GM12864 (cell line): ENCODE measurements at regions not wholly inside any gene's neighbourhood (a gene's known extent, or its start where the extent isn't known, plus 50 kb on each side); places are given as distances from the start of the nearest gene placed in this dataset.

Experiments used
- DNase-seq: peaks from one replicate; pipeline ENCODE4 v3.0.0-alpha.2; 2011; ENCODE audit warnings: low read depth
- H3K4me3 ChIP-seq: 2 replicates; pipeline ENCODE4 v1.5.1; 2011; ENCODE audit warnings: mild to moderate bottlenecking, low read depth, low read length, control low read depth
- TF ChIP-seq, protein P1 (sequence below): IDR thresholded peaks from 2 replicates; pipeline ENCODE4 v1.5.1; 2011; ENCODE audit warnings: low read depth, mild to moderate bottlenecking, moderate library complexity, low read length, control low read depth, inconsistent platforms; ENCODE audit errors: missing control alignments

DNA sequence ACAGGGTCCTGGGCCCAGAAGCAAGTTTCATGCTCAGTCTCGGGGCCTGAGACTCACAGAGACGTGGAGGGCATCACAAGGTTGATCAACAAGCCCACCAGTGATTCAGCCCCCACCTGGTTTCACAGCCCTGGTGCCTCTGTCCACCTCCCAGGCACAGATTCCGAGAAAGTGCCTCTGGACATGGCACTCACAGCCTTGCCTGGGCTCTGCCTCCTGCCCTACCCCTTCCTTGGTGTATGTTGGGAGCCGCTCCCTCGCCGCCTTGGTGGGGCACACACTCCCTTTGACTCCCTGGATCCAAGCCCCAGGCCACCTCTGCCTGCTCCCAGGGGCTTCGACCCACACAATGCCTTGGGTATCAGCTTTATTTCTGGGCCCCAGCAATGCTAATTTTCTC, 200.8 kb upstream of the PPP2R2D start:
- H3K4me3 ChIP-seq = no peak overlapping the region
- no peak for DNase-seq
- TF ChIP-seq, protein P1, sequence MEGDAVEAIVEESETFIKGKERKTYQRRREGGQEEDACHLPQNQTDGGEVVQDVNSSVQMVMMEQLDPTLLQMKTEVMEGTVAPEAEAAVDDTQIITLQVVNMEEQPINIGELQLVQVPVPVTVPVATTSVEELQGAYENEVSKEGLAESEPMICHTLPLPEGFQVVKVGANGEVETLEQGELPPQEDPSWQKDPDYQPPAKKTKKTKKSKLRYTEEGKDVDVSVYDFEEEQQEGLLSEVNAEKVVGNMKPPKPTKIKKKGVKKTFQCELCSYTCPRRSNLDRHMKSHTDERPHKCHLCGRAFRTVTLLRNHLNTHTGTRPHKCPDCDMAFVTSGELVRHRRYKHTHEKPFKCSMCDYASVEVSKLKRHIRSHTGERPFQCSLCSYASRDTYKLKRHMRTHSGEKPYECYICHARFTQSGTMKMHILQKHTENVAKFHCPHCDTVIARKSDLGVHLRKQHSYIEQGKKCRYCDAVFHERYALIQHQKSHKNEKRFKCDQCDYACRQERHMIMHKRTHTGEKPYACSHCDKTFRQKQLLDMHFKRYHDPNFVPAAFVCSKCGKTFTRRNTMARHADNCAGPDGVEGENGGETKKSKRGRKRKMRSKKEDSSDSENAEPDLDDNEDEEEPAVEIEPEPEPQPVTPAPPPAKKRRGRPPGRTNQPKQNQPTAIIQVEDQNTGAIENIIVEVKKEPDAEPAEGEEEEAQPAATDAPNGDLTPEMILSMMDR = no peak

DNA sequence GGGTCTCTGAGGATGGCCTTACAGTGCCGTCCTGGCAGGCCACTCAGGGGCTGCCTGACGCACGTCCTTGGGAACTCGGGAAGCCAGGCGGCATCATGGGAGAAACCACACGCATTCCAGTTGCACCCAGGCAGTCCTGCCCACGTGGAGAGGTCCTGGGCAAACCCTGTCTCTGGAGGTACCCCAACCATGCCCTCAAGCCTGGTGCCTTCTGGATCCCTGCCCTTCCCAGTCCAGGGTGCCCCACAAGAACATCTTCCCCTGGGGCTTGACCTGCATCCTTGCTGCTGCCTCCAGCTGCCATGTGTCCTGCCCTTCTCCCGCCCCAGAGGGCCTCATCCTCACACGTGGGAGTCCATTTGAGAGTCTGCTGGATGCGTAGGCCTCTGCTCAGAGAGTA, 200.3 kb upstream of the PPP2R2D start:
- H3K4me3 ChIP-seq = no peak overlapping the region
- DNase-seq = no peak
- TF ChIP-seq, protein P1 = no peak

DNA sequence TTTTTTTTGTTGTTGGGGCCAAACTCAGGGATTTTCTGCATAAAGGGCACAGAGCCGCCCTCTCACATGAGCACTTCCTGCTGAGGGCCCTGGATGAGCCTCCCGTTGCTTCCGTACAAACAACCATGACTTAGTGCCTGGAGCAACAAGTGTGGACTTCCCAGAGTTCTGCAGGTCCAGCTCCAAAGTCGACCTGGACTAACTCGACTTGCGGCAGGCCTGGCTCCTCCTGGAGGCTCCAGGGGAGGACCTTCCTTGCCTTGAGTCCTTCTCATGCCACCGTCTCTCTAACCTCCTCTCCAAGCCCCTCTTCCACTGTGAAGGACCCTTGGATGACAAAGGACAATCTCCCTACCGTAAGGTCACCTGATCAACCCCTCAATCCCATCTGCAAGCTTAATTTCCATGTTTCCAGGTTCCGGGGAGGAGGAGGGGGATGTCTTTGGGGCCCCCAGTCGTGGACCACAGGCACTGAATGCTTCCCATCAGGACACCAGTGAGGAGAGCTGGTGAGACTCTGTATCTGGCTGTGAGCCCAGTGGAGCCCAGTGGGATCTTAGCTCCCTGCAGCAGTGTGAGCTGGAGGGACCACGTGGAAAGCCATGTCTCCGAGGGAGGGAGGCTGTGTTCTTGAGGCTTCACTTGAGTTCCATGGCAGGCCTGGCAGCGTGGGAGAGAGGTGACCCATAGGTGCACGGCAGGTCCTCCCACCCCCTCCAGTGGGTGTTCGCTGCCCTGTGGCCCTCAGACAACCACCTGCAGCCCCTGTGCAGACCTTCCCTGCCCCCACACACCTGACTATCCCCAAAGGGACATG, 199.5 kb upstream of the PPP2R2D start:
- TF ChIP-seq, protein P1 = no peak
- no peak overlapping the region for H3K4me3 ChIP-seq
- no peak for DNase-seq

DNA sequence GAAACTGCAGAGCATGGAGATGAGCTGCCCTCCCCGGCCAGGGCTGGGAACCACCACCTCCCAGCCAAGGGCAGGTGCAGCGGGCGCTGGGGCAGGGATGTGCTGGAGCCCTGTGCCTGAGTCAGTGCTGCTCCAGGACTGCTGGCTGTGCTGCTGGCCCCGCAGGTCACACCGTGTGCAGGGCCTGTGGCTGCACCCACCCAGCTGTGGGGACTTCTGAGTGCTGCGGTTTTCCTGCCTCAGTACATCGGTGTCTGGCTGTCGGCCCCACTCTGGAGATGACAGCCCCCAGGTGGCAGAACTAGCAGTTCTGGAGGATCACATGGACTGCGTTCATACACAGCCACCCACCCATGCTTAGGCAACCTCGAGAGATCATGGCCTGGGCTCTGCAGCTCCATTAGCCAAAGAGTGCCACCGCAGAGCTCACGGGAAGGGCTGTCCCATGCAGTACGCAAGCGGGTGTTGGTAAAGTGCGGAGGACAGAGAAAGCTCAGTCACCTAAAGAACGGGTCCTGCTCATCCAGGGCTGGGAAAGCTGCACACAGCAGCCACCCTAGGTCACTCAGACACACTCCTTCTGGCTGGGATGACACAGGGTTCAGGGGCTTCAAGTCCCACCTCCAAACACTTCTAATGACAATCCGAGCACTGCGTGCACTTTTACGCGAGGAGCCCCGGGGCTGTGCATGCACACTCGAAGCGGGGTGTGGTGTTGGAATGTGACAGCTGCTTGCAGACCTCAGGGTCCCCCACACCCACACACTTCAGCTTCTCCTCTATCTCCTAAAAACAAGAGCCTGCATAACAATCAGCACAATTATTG, 198.1 kb upstream of the PPP2R2D start:
- TF ChIP-seq, protein P1 = no peak
- H3K4me3 ChIP-seq = no peak overlapping the region
- DNase-seq = no peak

DNA sequence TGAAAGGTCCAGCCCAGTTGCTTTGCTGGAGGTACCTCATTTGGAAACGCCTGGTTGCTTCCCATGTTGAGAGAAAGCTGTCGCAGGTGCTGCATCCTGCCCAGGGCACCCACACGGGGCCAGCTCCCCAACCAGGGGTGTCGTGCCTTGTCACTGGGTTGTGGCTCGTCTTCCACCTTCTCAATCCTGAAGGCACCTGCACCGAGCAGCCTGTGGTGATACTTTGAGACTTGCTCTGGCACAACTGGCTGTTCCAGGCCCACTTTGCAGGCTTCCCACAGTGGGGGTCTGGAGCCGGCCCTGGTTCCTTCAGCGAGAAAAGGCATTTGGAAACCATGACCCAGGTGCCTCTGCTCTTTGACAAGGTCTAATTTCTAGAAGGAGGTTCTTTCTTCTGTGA, 197.3 kb upstream of the PPP2R2D start:
- DNase-seq = no peak
- H3K4me3 ChIP-seq = no peak overlapping the region
- TF ChIP-seq, protein P1 = no peak

DNA sequence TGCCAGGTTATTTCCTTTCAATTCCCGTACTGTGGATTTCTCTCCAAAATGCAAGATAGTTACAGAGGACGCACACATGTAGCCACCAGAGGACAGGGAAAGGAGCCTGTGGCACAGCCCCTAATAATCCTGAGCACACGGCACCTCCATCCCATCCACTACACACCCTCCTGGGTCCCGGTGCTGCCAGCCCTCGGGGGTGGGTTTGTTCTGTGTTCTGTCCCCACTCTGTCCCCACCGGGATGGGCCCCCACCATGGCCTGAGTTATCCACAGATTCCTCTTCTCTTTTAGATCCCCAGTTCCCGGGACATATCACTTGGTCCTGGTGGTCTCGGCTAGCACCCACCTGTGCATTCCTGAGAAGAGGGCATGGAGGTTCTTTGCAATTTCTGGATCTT, 196.9 kb upstream of the PPP2R2D start:
- no peak for DNase-seq
- TF ChIP-seq, protein P1 = no peak
- no peak overlapping the region for H3K4me3 ChIP-seq

DNA sequence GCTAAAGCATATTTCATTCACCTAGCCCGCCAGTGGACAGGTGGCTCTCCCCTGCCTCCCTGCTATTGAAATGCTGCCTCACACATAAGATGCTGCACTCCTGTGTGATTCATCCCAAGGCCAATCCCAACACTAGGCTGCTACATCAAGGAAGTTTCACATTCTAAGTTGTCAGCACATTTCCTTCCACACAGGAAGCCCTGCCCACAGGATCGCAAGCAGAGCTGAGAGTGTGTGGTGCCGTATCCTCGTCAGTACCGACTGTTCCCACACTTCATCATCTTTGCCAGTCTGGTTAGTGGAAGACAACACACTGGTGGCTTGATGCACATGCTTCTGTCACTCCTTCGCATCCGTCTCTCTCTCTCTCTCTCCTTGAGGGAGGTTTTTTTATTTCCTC, 194.3 kb upstream of the PPP2R2D start:
- DNase-seq = no peak
- TF ChIP-seq, protein P1 = no peak

More for the DNA sequence above, 194.3 kb upstream of the PPP2R2D start:
- H3K4me3 ChIP-seq = no peak overlapping the region
